ENCODE measurements at regions not wholly inside any gene's neighbourhood (a gene's known extent, or its start where the extent isn't known, plus 50 kb on each side); places are given as distances from the start of the nearest gene placed in this dataset.

DNA sequence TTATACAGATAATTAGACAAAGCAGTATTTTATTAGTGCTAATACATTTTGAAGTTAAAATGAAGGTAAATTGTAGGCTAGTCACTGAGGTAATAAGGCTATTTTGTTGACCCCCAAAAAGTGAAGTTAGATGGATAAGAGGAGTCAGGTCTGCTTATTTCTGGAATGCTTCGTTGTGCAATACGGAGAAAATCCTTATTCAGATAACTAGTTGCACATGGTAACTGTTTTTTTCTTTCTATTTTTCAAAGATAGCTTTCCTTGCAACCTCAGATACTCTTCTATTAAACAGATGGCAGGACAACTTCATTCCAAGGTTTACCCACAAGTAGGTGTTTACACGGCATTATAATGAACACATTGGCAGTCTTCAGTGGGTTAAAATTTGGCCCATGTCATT, 101.1 kb downstream of the TMEM174 start:
- TF ChIP-seq, protein P1, sequence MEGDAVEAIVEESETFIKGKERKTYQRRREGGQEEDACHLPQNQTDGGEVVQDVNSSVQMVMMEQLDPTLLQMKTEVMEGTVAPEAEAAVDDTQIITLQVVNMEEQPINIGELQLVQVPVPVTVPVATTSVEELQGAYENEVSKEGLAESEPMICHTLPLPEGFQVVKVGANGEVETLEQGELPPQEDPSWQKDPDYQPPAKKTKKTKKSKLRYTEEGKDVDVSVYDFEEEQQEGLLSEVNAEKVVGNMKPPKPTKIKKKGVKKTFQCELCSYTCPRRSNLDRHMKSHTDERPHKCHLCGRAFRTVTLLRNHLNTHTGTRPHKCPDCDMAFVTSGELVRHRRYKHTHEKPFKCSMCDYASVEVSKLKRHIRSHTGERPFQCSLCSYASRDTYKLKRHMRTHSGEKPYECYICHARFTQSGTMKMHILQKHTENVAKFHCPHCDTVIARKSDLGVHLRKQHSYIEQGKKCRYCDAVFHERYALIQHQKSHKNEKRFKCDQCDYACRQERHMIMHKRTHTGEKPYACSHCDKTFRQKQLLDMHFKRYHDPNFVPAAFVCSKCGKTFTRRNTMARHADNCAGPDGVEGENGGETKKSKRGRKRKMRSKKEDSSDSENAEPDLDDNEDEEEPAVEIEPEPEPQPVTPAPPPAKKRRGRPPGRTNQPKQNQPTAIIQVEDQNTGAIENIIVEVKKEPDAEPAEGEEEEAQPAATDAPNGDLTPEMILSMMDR (IDR thresholded peaks at IDR 0.05), result no peak
- TF ChIP-seq POLR2A (IDR thresholded peaks at IDR 0.05) (no peak), EP300 (IDR thresholded peaks at IDR 0.05) (no peak)
- intact Hi-C loops (cut with DNase I), result no loop called here
- WGBS, 3 donors, result 61 to 75% (median 67%) methylated on average over 3 of the region's 3 CpGs
- no peak for DNase-seq
- Histone ChIP-seq H3K4me1 (ENCODE audit: insufficient read depth) (no peaks in the 10 kb centered on the region), H3K9me3 (no peaks in the 10 kb centered on the region), H3K4me3 (no peak overlapping the region), H3K36me3 (no peaks in the 10 kb centered on the region), H3K27me3 (no peaks in the 10 kb centered on the region), H3K27ac (no peak overlapping the region)

DNA sequence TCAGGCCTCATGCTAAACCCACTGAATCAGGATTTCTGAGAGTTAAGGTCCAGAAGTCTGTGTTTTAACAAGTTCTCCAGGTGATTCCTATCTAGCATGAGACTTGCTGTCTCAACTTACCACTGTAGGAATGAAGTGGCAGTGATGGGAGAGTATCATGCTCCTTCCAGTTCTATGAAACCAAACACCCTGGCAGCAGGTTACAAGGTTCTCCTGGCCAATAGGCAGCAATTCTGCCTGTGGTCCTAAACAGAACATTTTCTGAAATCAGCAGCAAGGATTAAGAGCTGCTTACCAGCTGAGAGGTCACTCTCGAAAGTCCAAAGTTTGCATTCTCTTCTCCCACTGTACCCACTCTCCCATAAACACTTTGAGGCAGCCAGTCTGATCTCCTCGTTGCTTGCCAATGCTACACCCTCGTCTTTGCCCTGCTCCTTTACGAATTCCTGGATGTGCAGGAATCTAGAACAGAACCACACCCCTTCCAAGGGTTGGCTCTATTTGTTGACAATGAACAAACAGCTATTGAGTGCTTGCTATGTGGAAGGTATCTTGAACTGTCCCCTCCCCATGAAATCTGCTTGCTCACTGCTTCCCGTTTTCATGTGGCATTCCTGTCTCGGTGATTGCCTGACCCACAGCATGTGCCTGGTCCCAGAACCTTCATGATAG, 100.5 kb downstream of the TMEM174 start:
- TF ChIP-seq, protein P1 (IDR thresholded peaks at IDR 0.05), result no peak
- TF ChIP-seq EP300 (IDR thresholded peaks at IDR 0.05) (no peak), POLR2A (IDR thresholded peaks at IDR 0.05) (no peak)
- H3K27me3 ChIP-seq, result no peaks in the 10 kb centered on the region
- H3K4me3 ChIP-seq, result no peak overlapping the region
- DNase-seq, result no peak
- WGBS, 3 donors, result 40 to 83% (median 52%) methylated on average over 6 of the region's 6 CpGs
- no peaks in the 10 kb centered on the region for H3K9me3 ChIP-seq
- no peaks in the 10 kb centered on the region for H3K4me1 ChIP-seq (ENCODE audit: insufficient read depth)
- no peaks in the 10 kb centered on the region for H3K36me3 ChIP-seq
- intact Hi-C loops (cut with DNase I), result no loop called here
- no peak overlapping the region for H3K27ac ChIP-seq

DNA sequence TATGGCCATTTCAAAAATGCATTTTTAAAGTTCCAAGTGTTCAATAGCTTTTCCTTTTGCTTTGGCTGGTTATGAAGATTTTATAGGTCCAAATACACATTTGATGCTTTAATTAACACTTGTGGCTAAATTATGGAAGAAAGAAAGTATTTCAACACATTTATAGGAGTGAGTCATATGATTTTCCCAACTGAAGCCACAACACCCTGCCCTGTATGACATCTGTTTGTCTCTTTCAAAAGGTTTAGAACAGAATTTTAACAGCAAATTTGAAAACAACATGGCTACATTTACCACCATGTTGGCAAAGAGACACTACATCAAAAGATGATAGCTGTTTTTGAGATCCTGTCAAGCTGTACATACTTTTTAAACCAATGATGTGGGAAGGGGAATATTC, 99.4 kb downstream of the TMEM174 start:
- Histone ChIP-seq H3K4me1 (ENCODE audit: insufficient read depth) (peaks cover 2% of the 10 kb centered on the region), H3K36me3 (no peaks in the 10 kb centered on the region), H3K4me3 (no peak overlapping the region), H3K27ac (no peak overlapping the region), H3K27me3 (no peaks in the 10 kb centered on the region), H3K9me3 (no peaks in the 10 kb centered on the region)
- intact Hi-C loops (cut with DNase I), result no loop called here
- TF ChIP-seq, protein P1 (IDR thresholded peaks at IDR 0.05), result no peak
- TF ChIP-seq POLR2A (IDR thresholded peaks at IDR 0.05), result no peak
- TF ChIP-seq EP300 (IDR thresholded peaks at IDR 0.05), result no peak
- DNase-seq, result no peak

DNA sequence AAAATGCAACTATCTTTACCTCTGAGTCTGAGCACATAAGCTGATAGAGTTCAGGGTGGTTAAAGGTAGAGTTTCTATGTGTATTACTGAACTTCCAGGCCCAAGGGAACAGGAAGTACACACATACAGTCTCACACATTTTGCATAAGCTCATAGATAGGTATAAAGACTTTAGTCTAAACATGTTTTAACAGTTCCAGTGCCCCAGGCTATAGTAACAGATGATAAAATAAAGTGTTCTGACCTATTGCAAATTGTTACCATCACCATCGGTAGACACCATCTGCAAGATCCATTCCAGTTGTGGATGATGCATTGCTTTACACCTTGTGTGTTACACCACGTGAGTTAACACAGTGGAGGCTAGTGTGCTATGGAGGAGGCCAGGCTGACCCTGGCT, 95.8 kb downstream of the TMEM174 start:
- H3K27me3 ChIP-seq, result no peaks in the 10 kb centered on the region
- DNase-seq, result no peak
- intact Hi-C loops (cut with DNase I), result no loop called here

More for the DNA sequence above, 95.8 kb downstream of the TMEM174 start:
- 94 to 98% (median 94%) methylated on average over 2 of the region's 2 CpGs for WGBS, 3 donors
- Histone ChIP-seq H3K4me3 (no peak overlapping the region), H3K9me3 (no peaks in the 10 kb centered on the region), H3K36me3 (no peaks in the 10 kb centered on the region), H3K27ac (no peak overlapping the region), H3K4me1 (ENCODE audit: insufficient read depth) (peaks cover 4% of the 10 kb centered on the region)
- TF ChIP-seq EP300 (IDR thresholded peaks at IDR 0.05), result no peak
- TF ChIP-seq, protein P1 (IDR thresholded peaks at IDR 0.05), result no peak
- TF ChIP-seq POLR2A (IDR thresholded peaks at IDR 0.05), result no peak

All from ovary (tissue), 7 donors.